ENCODE measurements at regions not wholly inside any gene's neighbourhood (a gene's known extent, or its start where the extent isn't known, plus 50 kb on each side); places are given as distances from the start of the nearest gene placed in this dataset.

DNA sequence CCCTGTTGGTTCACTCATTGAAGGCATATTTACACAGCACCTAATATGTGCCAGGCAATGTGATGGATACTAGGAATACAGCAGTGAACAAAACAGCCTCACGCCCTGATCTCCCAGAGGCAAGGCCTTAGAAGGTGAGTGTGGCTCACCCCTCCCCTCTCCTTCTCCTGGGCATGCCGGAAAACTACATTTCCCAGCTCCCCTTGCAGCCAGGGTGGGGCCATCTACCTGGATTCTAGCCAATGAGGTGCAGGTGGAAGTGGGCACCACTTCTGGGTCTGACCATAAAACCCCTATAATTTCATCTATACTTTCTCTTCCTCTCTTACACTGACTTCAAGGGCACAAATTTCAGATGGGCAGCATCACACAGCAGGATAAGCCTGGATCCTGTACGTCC is 63.8 kb downstream of the FBXO2 start:
- no peak for DNase-seq
- H4K8ac ChIP-seq (ENCODE audit: low read depth in 2 of 2, low read length in 2 of 2) = no peak overlapping the region
- no peak overlapping the region for H4K91ac ChIP-seq (ENCODE audit: insufficient read depth, low read depth, low read length)
- dilution Hi-C loops (cut with HindIII; ENCODE audit: low sequenced_read_pairs, unreplicated experiment) (no loop called here), in situ Hi-C loops (cut with MboI; ENCODE audit: low sequenced_read_pairs) (no loop called here), intact Hi-C loops (cut with micrococcal nuclease) (no loop called here)
- no peaks in the 10 kb centered on the region for H3K4me1 ChIP-seq (ENCODE audit: control insufficient read depth, insufficient read depth, low read length)
- H2AFZ ChIP-seq (replicated peaks; ENCODE audit: low read length, poor library complexity) = no peak overlapping the region
- H3K23ac ChIP-seq (ENCODE audit: low read depth, low read length) = no peak overlapping the region
- no peak overlapping the region for H2AK5ac ChIP-seq (ENCODE audit: low read depth, low read length)
- no peaks in the 10 kb centered on the region for H3K36me3 ChIP-seq (ENCODE audit: control insufficient read depth, insufficient read depth, low read length)
- no peak overlapping the region for H3K4me2 ChIP-seq (ENCODE audit: low read depth, low read length)
- no TSS peak for BruUV-seq (replicated peaks)
- H2AK9ac ChIP-seq (replicated peaks; ENCODE audit: low read depth, low read length, poor library complexity) = no peak overlapping the region
- no peak overlapping the region for H3K18ac ChIP-seq (ENCODE audit: low read depth, low read length)
- H3K14ac ChIP-seq (replicated peaks; ENCODE audit: low read depth, low read length) = no peak overlapping the region
- H3K9ac ChIP-seq (ENCODE audit: low read depth, low read length) = no peak overlapping the region
- H4K20me1 ChIP-seq (ENCODE audit: insufficient read depth, low read length) = no peaks in the 10 kb centered on the region
- H2BK20ac ChIP-seq (ENCODE audit: low read depth, low read length) = no peak overlapping the region
- TF ChIP-seq USF2 (IDR thresholded peaks at IDR 0.05; ENCODE audit: low read depth, low read length) (no peak), MAZ (IDR thresholded peaks at IDR 0.05; ENCODE audit: borderline replicate concordance, low read depth, low read length) (no peak), MAFK (IDR thresholded peaks at IDR 0.05; ENCODE audit: low read depth, low read length) (no peak), POLR2A (IDR thresholded peaks at IDR 0.05; ENCODE audit: low read depth, low read length) (no peak), RAD21 (IDR thresholded peaks at IDR 0.05; ENCODE audit: low read length) (no peak), RFX5 (IDR thresholded peaks at IDR 0.05; ENCODE audit: low read depth, low read length) (no peak), RCOR1 (IDR thresholded peaks at IDR 0.05; ENCODE audit: insufficient replicate concordance, low read length) (no peak), MXI1 (IDR thresholded peaks at IDR 0.05; ENCODE audit: borderline replicate concordance, low read depth, low read length) (no peak), CEBPB (IDR thresholded peaks at IDR 0.05; ENCODE audit: low read depth, low read length) (no peak)
- TF ChIP-seq, protein P1, sequence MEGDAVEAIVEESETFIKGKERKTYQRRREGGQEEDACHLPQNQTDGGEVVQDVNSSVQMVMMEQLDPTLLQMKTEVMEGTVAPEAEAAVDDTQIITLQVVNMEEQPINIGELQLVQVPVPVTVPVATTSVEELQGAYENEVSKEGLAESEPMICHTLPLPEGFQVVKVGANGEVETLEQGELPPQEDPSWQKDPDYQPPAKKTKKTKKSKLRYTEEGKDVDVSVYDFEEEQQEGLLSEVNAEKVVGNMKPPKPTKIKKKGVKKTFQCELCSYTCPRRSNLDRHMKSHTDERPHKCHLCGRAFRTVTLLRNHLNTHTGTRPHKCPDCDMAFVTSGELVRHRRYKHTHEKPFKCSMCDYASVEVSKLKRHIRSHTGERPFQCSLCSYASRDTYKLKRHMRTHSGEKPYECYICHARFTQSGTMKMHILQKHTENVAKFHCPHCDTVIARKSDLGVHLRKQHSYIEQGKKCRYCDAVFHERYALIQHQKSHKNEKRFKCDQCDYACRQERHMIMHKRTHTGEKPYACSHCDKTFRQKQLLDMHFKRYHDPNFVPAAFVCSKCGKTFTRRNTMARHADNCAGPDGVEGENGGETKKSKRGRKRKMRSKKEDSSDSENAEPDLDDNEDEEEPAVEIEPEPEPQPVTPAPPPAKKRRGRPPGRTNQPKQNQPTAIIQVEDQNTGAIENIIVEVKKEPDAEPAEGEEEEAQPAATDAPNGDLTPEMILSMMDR (conservative IDR thresholded peaks at IDR 0.05; ENCODE audit: low read depth, low read length) = no peak
- POLR2A ChIA-PET (ENCODE audit: unreplicated experiment) = no interaction called here
- no peaks in the 10 kb centered on the region for H3K9me3 ChIP-seq (ENCODE audit: control insufficient read depth, insufficient read depth, low read length)
- H4K5ac ChIP-seq (ENCODE audit: low read depth, low read length) = no peak overlapping the region
- no peak overlapping the region for H3K56ac ChIP-seq (ENCODE audit: extremely low read depth, insufficient read depth, low read length)
- H3K27ac ChIP-seq (ENCODE audit: insufficient read depth, low read length) = no peak overlapping the region
- H2BK15ac ChIP-seq (ENCODE audit: low read depth, low read length) = no peak overlapping the region
- CTCF ChIA-PET = no interaction called here
- H3K4ac ChIP-seq (ENCODE audit: low read depth, low read length) = no peak overlapping the region
- no peak for ATAC-seq (ENCODE audit: low read depth)
- no peaks in the 10 kb centered on the region for H3K79me1 ChIP-seq (ENCODE audit: low read depth in 1 of 2, low read length in 2 of 2)
- H3K27me3 ChIP-seq (ENCODE audit: control insufficient read depth, insufficient read depth, low read length) = peaks cover 2% of the 10 kb centered on the region; the same call in 1 of the 2 replicates
- no CpG with 5 or more reads among the region's 3 CpGs for WGBS, 2 experiments (ENCODE audit: extremely low coverage in 2 of 2, insufficient read length in 1 of 2)
- H2BK120ac ChIP-seq (ENCODE audit: low read depth, low read length) = no peak overlapping the region
- no peaks in the 10 kb centered on the region for H3K9me1 ChIP-seq (ENCODE audit: insufficient read depth, low read length)
- H2BK5ac ChIP-seq (ENCODE audit: low read depth, low read length, poor library complexity, severe bottlenecking) = no peak overlapping the region
- no peak overlapping the region for H3K4me3 ChIP-seq (ENCODE audit: insufficient read depth, low read depth, low read length)

All from IMR-90 (cell line).